SK-N-SH treated with all-trans-retinoic acid at 6 μM for 48 hours (cell line): ENCODE measurements at regions not wholly inside any gene's neighbourhood (a gene's known extent, or its start where the extent isn't known, plus 50 kb on each side); places are given as distances from the start of the nearest gene placed in this dataset.

ENCODE experiments used
- POU6F1 ChIP-seq: fragments of 250-450 bp; sonication (Bioruptor Pico); IDR thresholded peaks from 2 replicates; pipeline ENCODE4 v1.8.0; 2021; ENCODE audit warnings: low read depth, mild to moderate bottlenecking, moderate library complexity, borderline replicate concordance
- RARB ChIP-seq: fragments of 250-450 bp; sonication (Bioruptor Pico); IDR thresholded peaks from 2 replicates; pipeline ENCODE4 v1.8.0; 2021; ENCODE audit warnings: mild to moderate bottlenecking, moderate library complexity
- TCF4 ChIP-seq: fragments of 250-450 bp; sonication (Bioruptor Pico); IDR thresholded peaks from 2 replicates; pipeline ENCODE4 v1.8.0; 2021; ENCODE audit warnings: mild to moderate bottlenecking, moderate library complexity, borderline replicate concordance
- ZC3H10 ChIP-seq: fragments of 250-450 bp; sonication (Bioruptor Pico); IDR thresholded peaks from 2 replicates; pipeline ENCODE4 v1.5.1; 2021; ENCODE audit warnings: mild to moderate bottlenecking, moderate library complexity
- ZFP3 ChIP-seq: fragments of 250-450 bp; sonication (Bioruptor Pico); IDR thresholded peaks from 2 replicates; pipeline ENCODE4 v1.5.0; 2020; ENCODE audit warnings: mild to moderate bottlenecking, moderate library complexity

- no peak for TF ChIP-seq ZC3H10 (CRISPR knock-in tag)
- TF ChIP-seq RARB (CRISPR knock-in tag), result no peak
- TF ChIP-seq POU6F1 (CRISPR knock-in tag), result no peak
- TF ChIP-seq ZFP3 (CRISPR knock-in tag), result no peak
- no peak for TF ChIP-seq TCF4 (CRISPR knock-in tag)
These were observed 187.2 kb downstream of the ARHGAP12 start for GRCh38 chr10:31741473-31741872.
